SK-N-SH (cell line): ENCODE measurements at regions not wholly inside any gene's neighbourhood (a gene's known extent, or its start where the extent isn't known, plus 50 kb on each side); places are given as distances from the start of the nearest gene placed in this dataset.
"Not testable (repeated sequence)": the region's sequence is repeated elsewhere in the genome, so short reads cannot be mapped to it uniquely, and the experiment has no call there.

Experiments
- CHD2 ChIP-seq: fragments of 150-350 bp; IDR thresholded peaks from 2 replicates; pipeline ENCODE4 v1.6.1; 2018; ENCODE audit warnings: low read length; ENCODE audit not compliant: partially characterized antibody
- CTCF ChIP-seq: fragments of 200-600 bp; sonication (generic); IDR thresholded peaks from 2 replicates; pipeline ENCODE4 v1.6.1; 2017; ENCODE audit warnings: antibody characterized with exemption, mild to moderate bottlenecking, moderate library complexity
- GABPA ChIP-seq: IDR thresholded peaks from 2 replicates; pipeline ENCODE4 v1.4.0; 2012; ENCODE audit warnings: low read depth, mild to moderate bottlenecking
- POLR2AphosphoS5 ChIP-seq: IDR thresholded peaks from 2 replicates; pipeline ENCODE4 v1.6.1; 2012; ENCODE audit warnings: low read depth, low read length
- REST ChIP-seq: IDR thresholded peaks from 2 replicates; pipeline ENCODE4 v1.6.1; 2012; ENCODE audit warnings: mild to moderate bottlenecking, low read depth, low read length, moderate library complexity
- RXRA ChIP-seq: IDR thresholded peaks from 2 replicates; pipeline ENCODE4 v1.4.0; 2012; ENCODE audit warnings: low read depth, mild to moderate bottlenecking, borderline replicate concordance
- TAF1 ChIP-seq: IDR thresholded peaks from 2 replicates; pipeline ENCODE4 v1.6.1; 2012; ENCODE audit warnings: low read depth, mild to moderate bottlenecking, low read length, moderate library complexity, borderline replicate concordance
- USF2 ChIP-seq: fragments of 150-350 bp; IDR thresholded peaks from 2 replicates; pipeline ENCODE4 v1.6.1; 2017; ENCODE audit warnings: antibody characterized with exemption, low read length, low read depth, borderline replicate concordance

GRCh38 chr10:8367672-8368411 lies 313.4 kb downstream of the GATA3 start:
- not testable (repeated sequence) for TF ChIP-seq REST, POLR2AphosphoS5, USF2, CTCF, CHD2, TAF1, RXRA, GABPA
